HG02678 (cell line): ENCODE measurements at regions not wholly inside any gene's neighbourhood (a gene's known extent, or its start where the extent isn't known, plus 50 kb on each side); places are given as distances from the start of the nearest gene placed in this dataset.

Source experiments
- ATAC-seq: cut with Tn5 transposase; IDR thresholded peaks from one replicate; pipeline ENCODE4 v1.9.1; 2021; ENCODE audit warnings: mild to moderate bottlenecking, moderate library complexity; ENCODE audit not compliant: unreplicated experiment

GRCh38 chr3:99502871-99503270 is 135.5 kb upstream of the COL8A1 start:
- no peak for ATAC-seq

GRCh38 chr3:99500485-99500884 is 137.9 kb upstream of the COL8A1 start:
- no peak for ATAC-seq

- ATAC-seq: peak; percentile 60
Observed at GRCh38 chr3:99499235-99500158, 138.9 kb upstream of the COL8A1 start.

- ATAC-seq: peak; percentile 5
Observed at GRCh38 chr3:99498550-99499234, 139.7 kb upstream of the COL8A1 start.

- no peak for ATAC-seq
Observed at GRCh38 chr3:99487894-99488293, 150.5 kb upstream of the COL8A1 start.

- ATAC-seq: no peak
Observed at GRCh38 chr3:99485286-99485685, 153.1 kb upstream of the COL8A1 start.

GRCh38 chr3:99484871-99485270 is 153.5 kb upstream of the COL8A1 start:
- no peak for ATAC-seq

- no peak for ATAC-seq
Observed at GRCh38 chr3:99483841-99484240, 154.6 kb upstream of the COL8A1 start.

GRCh38 chr3:99482191-99482590 is 156.2 kb upstream of the COL8A1 start:
- ATAC-seq: no peak

- ATAC-seq: no peak
Observed at GRCh38 chr3:99481561-99481960, 156.8 kb upstream of the COL8A1 start.

- no peak for ATAC-seq
Observed at GRCh38 chr3:99479768-99480167, 158.6 kb upstream of the COL8A1 start.

- no peak for ATAC-seq
Observed at GRCh38 chr3:99477650-99478049, 160.7 kb upstream of the COL8A1 start.

- ATAC-seq: no peak
Observed at GRCh38 chr3:99475229-99475628, 163.2 kb upstream of the COL8A1 start.

- no peak for ATAC-seq
Observed at GRCh38 chr3:99474776-99475175, 163.6 kb upstream of the COL8A1 start.

- ATAC-seq: no peak
Observed at GRCh38 chr3:99473321-99473751, 165.1 kb upstream of the COL8A1 start.

- no peak for ATAC-seq
Observed at GRCh38 chr3:99472385-99472784, 166.0 kb upstream of the COL8A1 start.

- ATAC-seq: no peak
Observed at GRCh38 chr3:99471353-99472323, 166.8 kb upstream of the COL8A1 start.

GRCh38 chr3:99470841-99471240 is 167.6 kb upstream of the COL8A1 start:
- ATAC-seq: no peak

- ATAC-seq: no peak
Observed at GRCh38 chr3:99468918-99469317, 169.5 kb upstream of the COL8A1 start.

GRCh38 chr3:99467420-99467819 is 171.0 kb upstream of the COL8A1 start:
- ATAC-seq: no peak

- ATAC-seq: no peak
Observed at GRCh38 chr3:99466331-99466730, 172.1 kb upstream of the COL8A1 start.
